GM10266 (cell line): ENCODE measurements at regions not wholly inside any gene's neighbourhood (a gene's known extent, or its start where the extent isn't known, plus 50 kb on each side); places are given as distances from the start of the nearest gene placed in this dataset.

Experiments
- DNase-seq: peaks from one replicate; pipeline ENCODE4 v3.0.0; 2012; ENCODE audit errors: extremely low spot score
- CTCF ChIP-seq: IDR thresholded peaks from 2 replicates; pipeline ENCODE4 v1.5.1; 2012; ENCODE audit warnings: mild to moderate bottlenecking, low read depth; ENCODE audit not compliant: control insufficient read depth, insufficient read depth; ENCODE audit errors: missing control alignments

DNA sequence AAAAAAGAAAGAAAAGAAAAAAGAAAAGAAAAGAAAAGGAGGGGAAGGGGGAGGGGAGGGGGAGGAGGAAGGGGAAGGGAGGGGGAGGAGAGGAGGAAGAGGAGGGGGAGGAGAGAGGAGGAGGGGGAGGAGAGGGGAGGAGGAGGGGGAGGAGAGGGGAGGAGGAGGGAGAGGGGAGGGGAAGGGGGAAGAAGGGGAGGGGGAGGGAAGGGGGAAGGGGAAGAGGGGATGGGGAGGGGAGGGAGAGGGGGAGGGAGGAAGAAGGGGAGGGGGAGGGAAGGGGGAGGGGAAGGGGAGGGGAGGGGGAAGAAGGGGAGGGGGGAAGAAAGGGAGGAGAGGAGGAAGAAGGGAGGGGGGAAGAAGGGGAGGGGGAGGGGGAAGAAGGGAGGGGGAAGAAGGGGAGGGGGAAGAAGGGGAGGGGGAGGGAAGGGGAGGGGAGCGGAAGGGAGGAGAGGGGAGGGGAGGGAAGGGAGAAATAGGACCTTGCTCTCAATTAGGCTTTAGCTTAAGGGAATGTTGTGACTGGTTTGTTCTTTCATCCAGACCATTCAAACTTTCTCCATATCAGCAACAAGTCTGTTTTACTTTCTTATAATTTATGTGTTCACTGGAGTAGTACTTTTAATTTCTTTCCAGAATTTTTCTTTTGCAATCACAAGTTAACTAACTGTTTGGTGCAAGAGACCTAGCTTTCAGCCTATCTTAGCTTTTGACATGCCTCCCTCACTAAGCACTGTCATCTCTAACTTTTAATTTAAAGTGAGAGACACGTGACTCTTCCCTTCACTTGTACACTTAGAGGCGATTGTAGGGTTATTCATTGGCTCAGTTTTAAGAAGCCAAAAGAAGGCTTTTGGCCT lies 76.5 kb upstream of the EGLN3 start:
- no peak for TF ChIP-seq CTCF
- DNase-seq: no peak

- TF ChIP-seq CTCF: no peak
Measured at GRCh38 chr14:34025325-34026017, 74.6 kb upstream of the EGLN3 start.

DNA sequence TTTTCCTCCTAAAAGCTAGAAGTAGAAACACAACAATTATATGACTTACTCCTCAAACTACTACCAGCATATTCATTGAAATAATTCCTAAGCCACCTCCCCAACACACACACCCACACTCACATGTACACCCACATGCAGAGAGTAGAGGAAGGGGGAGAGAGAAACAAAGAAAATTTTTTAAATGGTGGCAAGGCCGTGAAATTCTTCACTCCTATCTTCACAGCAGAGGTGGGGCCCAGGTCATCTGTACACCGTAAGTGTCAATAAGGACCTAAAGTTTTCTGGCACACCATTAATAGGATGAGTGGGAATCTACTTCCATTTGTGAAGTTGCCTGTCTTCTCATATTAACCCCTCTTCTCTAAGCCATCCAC lies 73.9 kb upstream of the EGLN3 start:
- no peak for TF ChIP-seq CTCF
- no peak for DNase-seq

More at GRCh38 chr14:34025325-34026017, 74.6 kb upstream of the EGLN3 start:
- DNase-seq: no peak

DNA sequence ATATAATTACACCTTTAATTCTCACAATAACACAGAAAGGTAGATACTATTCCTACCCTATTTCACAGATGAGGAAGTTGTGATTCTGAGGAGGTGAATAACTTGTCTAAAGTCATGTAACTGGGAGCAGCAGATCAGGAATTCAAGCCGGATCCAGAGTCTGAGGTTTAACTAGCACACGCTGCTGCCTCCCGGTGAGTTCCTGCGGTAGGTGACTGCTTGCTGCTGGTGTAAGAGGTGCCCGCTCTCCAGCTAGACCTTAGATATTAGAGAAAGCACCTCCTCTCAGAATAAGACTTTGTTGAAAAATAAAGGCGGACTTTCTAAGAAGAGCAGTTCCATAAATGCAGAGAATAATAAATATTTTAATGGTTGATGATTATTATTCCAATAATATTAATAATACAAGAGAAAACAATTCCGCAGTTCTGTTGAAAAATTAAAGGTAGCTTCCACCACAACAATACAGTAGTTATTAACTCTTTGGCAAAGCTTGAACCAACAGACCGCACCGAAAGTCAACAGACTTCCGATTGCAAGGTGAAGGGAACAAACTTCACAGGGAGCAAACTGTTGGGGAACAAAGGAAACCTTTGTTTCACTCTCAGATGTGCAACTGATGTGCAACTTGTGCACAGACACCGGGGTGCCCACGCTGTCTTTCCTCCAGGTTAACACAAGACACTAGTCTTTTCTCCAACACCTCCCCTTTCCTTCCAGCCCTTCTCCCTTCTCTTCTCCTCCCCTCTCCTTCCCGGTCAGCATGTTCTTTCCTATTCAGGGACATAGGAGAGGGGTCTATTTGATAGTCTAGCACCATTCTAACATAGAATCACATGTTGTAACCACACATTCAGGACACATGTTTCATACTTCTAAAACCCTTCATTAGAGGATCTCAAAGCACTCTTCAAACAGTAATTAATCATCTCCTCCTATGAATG lies 73.2 kb upstream of the EGLN3 start:
- TF ChIP-seq CTCF: no peak
- DNase-seq: no peak

GRCh38 chr14:34021096-34021495 lies 70.2 kb upstream of the EGLN3 start:
- DNase-seq: no peak
- TF ChIP-seq CTCF: no peak

- DNase-seq: no peak
- no peak for TF ChIP-seq CTCF
Measured at GRCh38 chr14:34020014-34020413, 69.1 kb upstream of the EGLN3 start.
